CD4-positive, CD25-positive, alpha-beta regulatory T cell (primary cell): ENCODE measurements at regions not wholly inside any gene's neighbourhood (a gene's known extent, or its start where the extent isn't known, plus 50 kb on each side); places are given as distances from the start of the nearest gene placed in this dataset.
"Not testable (repeated sequence)": the region's sequence is repeated elsewhere in the genome, so short reads cannot be mapped to it uniquely, and the experiment has no call there.

Experiments
- ATAC-seq, 2 donors: fragments of 150-1000 bp; cut with Tn5 transposase; one replicate each; pipeline ENCODE4 v1.10.0; 2021; ENCODE audit warnings: low read depth in 2 of 2, moderate number of reproducible peaks in 2 of 2, moderate library complexity in 1 of 2
- DNase-seq, 3 donors: peaks; one replicate each; pipeline versions ENCODE4 v3.0.0 to v3.0.0-alpha.2; 2012 to 2022; ENCODE audit warnings: mixed read lengths in 1 of 3
- H3K27ac ChIP-seq: one replicate; pipeline ENCODE4 v1.7.0; 2013; ENCODE audit warnings: mild to moderate bottlenecking, low read length; ENCODE audit not compliant: insufficient read depth, poor library complexity, severe bottlenecking
- H3K27me3 ChIP-seq: one replicate; pipeline ENCODE4 v1.7.0; 2013; ENCODE audit warnings: low read length; ENCODE audit not compliant: control insufficient read depth, insufficient read depth
- H3K36me3 ChIP-seq: one replicate; pipeline ENCODE4 v1.7.0; 2013; ENCODE audit warnings: mild to moderate bottlenecking, low read length, moderate library complexity; ENCODE audit not compliant: control insufficient read depth, insufficient read depth
- H3K4me1 ChIP-seq: 2 replicates; pipeline ENCODE4 v1.7.0; 2013; ENCODE audit warnings: mild to moderate bottlenecking, low read length; ENCODE audit not compliant: insufficient read depth, control insufficient read depth, poor library complexity, severe bottlenecking
- H3K4me3 ChIP-seq: one replicate; pipeline ENCODE4 v1.7.0; 2013; ENCODE audit warnings: low read depth, mild to moderate bottlenecking, low read length, moderate library complexity
- H3K9me3 ChIP-seq, 2 experiments: 1 replicate in 1 of 2; 2 replicates in 1 of 2; pipeline ENCODE4 v1.7.0; 2013; ENCODE audit warnings: low read length in 2 of 2, mild to moderate bottlenecking in 1 of 2, moderate library complexity in 1 of 2; ENCODE audit not compliant: control insufficient read depth in 2 of 2
- H3K27ac Mint-ChIP-seq, 3 donors: one replicate each; pipeline ENCODE4 v1.8.0; 2020 to 2022; ENCODE audit warnings: mild to moderate bottlenecking in 3 of 3, mixed read lengths in 3 of 3, moderate library complexity in 2 of 3
- H3K27me3 Mint-ChIP-seq: one replicate; pipeline ENCODE4 v1.8.0; 2022; ENCODE audit warnings: mild to moderate bottlenecking, mixed read lengths
- H3K36me3 Mint-ChIP-seq: one replicate; pipeline ENCODE4 v1.8.0; 2020; ENCODE audit warnings: mixed read lengths
- H3K4me1 Mint-ChIP-seq, 4 donors: one replicate each; pipeline ENCODE4 v1.8.0; 2020 to 2022; ENCODE audit warnings: mixed read lengths in 4 of 4, mild to moderate bottlenecking in 1 of 4
- H3K4me3 Mint-ChIP-seq, 4 donors: one replicate each; pipeline ENCODE4 v1.8.0; 2020 to 2022; ENCODE audit warnings: mild to moderate bottlenecking in 4 of 4, mixed read lengths in 4 of 4, moderate library complexity in 3 of 4
- H3K9me3 Mint-ChIP-seq, 7 donors: one replicate each; pipeline ENCODE4 v1.8.0; 2020 to 2022; ENCODE audit warnings: mixed read lengths in 7 of 7, mild to moderate bottlenecking in 3 of 7, moderate library complexity in 2 of 7

GRCh38 chr7:68700414-68700813, 897.9 kb upstream of the AUTS2 start:
- DNase-seq, result no peak
- no peaks in the 10 kb centered on the region for H3K27me3 ChIP-seq
- H3K27me3 Mint-ChIP-seq, result no peaks in the 10 kb centered on the region

DNA sequence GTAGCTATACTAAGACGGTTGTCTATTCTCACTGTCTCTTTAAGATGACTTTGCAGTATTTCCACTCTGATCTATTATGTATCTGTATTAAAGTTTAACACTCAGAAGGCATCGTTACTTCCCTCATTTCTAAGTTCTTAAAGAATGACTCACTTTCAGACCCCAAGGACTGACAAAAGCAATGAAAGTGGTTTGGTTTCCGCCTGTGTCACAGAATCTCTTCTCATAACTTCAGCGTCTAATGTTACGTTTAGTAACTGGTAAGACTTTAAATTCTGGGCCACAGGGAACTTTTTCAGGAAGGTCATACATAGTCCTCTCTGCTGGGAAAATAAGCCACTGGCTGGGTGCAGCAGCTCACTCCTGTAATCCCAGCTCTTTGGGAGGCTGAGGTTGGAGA, 892.0 kb upstream of the AUTS2 start:
- no peak overlapping the region for H3K4me3 Mint-ChIP-seq
- no peak overlapping the region for H3K27ac ChIP-seq
- no peaks in the 10 kb centered on the region for H3K36me3 ChIP-seq
- H3K9me3 Mint-ChIP-seq, result peaks cover 2 to 33% (median 13%) of the 10 kb centered on the region in 7 donors
- no peaks in the 10 kb centered on the region for H3K27me3 ChIP-seq
- H3K4me3 ChIP-seq, result no peak overlapping the region
- H3K27me3 Mint-ChIP-seq, result no peaks in the 10 kb centered on the region
- no peaks in the 10 kb centered on the region for H3K36me3 Mint-ChIP-seq
- H3K4me1 Mint-ChIP-seq, result no peaks in the 10 kb centered on the region
- DNase-seq (no peak), ATAC-seq (no peak)
- H3K9me3 ChIP-seq, result peaks cover 3 to 7% of the 10 kb centered on the region in 2 experiments
- H3K27ac Mint-ChIP-seq, result no peak overlapping the region
- no peaks in the 10 kb centered on the region for H3K4me1 ChIP-seq

More at GRCh38 chr7:68700414-68700813, 897.9 kb upstream of the AUTS2 start:
- no peaks in the 10 kb centered on the region for H3K36me3 Mint-ChIP-seq
- peaks cover 0 to 26% (median 10%) of the 10 kb centered on the region in 7 donors for H3K9me3 Mint-ChIP-seq
- H3K4me1 Mint-ChIP-seq, result no peaks in the 10 kb centered on the region
- no peak overlapping the region for H3K4me3 ChIP-seq
- H3K4me3 Mint-ChIP-seq, result no peak overlapping the region
- no peak overlapping the region for H3K27ac ChIP-seq
- peaks cover 3 to 7% of the 10 kb centered on the region in 2 experiments for H3K9me3 ChIP-seq
- no peaks in the 10 kb centered on the region for H3K4me1 ChIP-seq
- no peak for ATAC-seq
- H3K27ac Mint-ChIP-seq, result no peak overlapping the region
- H3K36me3 ChIP-seq, result no peaks in the 10 kb centered on the region

DNA sequence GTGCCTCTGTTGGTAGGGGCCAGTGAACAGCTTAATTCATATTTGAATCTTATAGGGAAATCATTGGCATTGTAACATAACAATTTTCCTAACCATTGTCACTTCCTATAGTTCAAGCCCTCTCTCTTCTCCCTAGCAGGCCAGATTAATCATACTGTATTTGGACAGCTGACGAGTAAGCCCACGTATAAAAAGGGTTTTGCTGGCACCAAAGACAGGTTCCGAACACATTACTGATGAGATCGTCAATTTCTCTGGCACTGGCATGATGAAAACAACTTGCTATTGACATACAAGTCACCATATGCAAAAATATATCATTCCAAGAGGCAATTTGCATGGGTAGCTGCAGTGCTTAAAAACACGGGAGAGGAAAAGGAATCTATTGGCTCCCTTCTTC, 891.1 kb upstream of the AUTS2 start:
- no peak for DNase-seq
- H3K4me3 Mint-ChIP-seq, result no peak overlapping the region
- Histone ChIP-seq H3K4me3 (no peak overlapping the region), H3K27ac (no peak overlapping the region), H3K36me3 (no peaks in the 10 kb centered on the region), H3K4me1 (no peaks in the 10 kb centered on the region), H3K27me3 (no peaks in the 10 kb centered on the region), H3K9me3 (peaks cover 0 to 7% of the 10 kb centered on the region in 2 experiments)
- no peaks in the 10 kb centered on the region for H3K27me3 Mint-ChIP-seq
- peaks cover 4 to 36% (median 16%) of the 10 kb centered on the region in 7 donors for H3K9me3 Mint-ChIP-seq
- H3K36me3 Mint-ChIP-seq, result no peaks in the 10 kb centered on the region
- no peaks in the 10 kb centered on the region for H3K4me1 Mint-ChIP-seq
- ATAC-seq, result no peak
- H3K27ac Mint-ChIP-seq, result no peak overlapping the region

- Mint-ChIP-seq H3K27ac (no peak overlapping the region), H3K36me3 (no peaks in the 10 kb centered on the region), H3K27me3 (no peaks in the 10 kb centered on the region), H3K4me1 (no peaks in the 10 kb centered on the region), H3K4me3 (no peak overlapping the region), H3K9me3 (peaks cover 4 to 38% (median 16%) of the 10 kb centered on the region in 7 donors)
- ATAC-seq (no peak), DNase-seq (no peak)
- H3K36me3 ChIP-seq, result no peaks in the 10 kb centered on the region
- H3K4me1 ChIP-seq, result no peaks in the 10 kb centered on the region
- no peak overlapping the region for H3K4me3 ChIP-seq
- H3K9me3 ChIP-seq, result peaks cover 0 to 7% of the 10 kb centered on the region in 2 experiments
- no peaks in the 10 kb centered on the region for H3K27me3 ChIP-seq
- no peak overlapping the region for H3K27ac ChIP-seq
Observed at GRCh38 chr7:68707958-68708357, 890.3 kb upstream of the AUTS2 start.

DNA sequence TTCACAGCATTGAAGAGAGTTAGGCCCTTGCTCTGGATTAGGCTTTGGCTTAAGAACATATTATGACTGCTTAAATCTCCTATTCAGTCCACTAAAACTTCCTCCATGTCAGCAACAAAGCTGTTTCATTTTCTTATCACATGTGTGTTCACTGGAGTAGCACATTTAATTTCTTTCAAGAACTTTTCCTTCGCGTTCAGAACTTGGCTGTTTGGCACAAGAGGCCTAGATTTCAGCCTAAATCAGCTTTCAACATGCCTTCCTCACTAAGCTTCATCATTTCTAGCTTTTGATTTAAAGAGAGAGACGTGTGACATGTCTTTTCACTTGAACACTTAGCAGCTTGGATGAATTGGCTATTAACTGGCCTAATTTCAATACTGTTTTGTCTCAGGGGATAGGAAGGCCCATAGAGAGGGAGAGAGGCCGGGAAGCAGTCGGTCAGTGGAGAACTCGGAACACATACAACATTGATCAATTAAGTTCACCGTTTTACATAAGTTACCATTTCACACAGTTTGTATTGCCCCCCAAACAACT, 885.2 kb upstream of the AUTS2 start:
- H3K36me3 Mint-ChIP-seq, result no peaks in the 10 kb centered on the region
- no peaks in the 10 kb centered on the region for H3K27me3 Mint-ChIP-seq
- no peaks in the 10 kb centered on the region for H3K4me1 ChIP-seq
- H3K9me3 Mint-ChIP-seq, result peaks cover 2 to 30% (median 12%) of the 10 kb centered on the region in 7 donors
- no peak overlapping the region for H3K4me3 ChIP-seq
- no peaks in the 10 kb centered on the region for H3K36me3 ChIP-seq
- no peak overlapping the region for H3K4me3 Mint-ChIP-seq
- H3K4me1 Mint-ChIP-seq, result no peaks in the 10 kb centered on the region
- H3K27ac ChIP-seq, result no peak overlapping the region
- no peaks in the 10 kb centered on the region for H3K27me3 ChIP-seq
- ATAC-seq, result no peak
- H3K9me3 ChIP-seq, result no peaks in the 10 kb centered on the region
- no peak for DNase-seq
- no peak overlapping the region for H3K27ac Mint-ChIP-seq

DNA sequence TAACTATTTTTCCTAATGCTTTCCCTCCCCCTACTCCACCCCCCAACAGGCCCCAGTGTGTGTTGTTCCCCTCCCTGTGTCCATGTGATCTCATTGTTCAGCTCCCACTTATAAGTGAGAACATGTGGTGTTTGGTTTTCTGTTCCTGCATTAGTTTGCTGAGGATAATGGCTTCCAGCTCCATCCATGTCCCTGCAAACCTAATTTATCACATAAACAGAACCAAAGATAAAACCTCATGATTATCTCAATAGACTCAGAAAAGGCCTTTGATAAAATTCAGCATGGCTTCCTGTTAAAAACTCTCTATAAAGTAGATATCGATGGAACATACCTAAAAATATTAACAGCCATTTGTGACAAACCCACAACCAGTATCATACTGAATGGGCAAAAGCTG, 884.1 kb upstream of the AUTS2 start:
- DNase-seq, ATAC-seq: not testable (repeated sequence)
- H3K9me3 Mint-ChIP-seq, result peaks cover 2 to 23% (median 10%) of the 10 kb centered on the region in 7 donors

DNA sequence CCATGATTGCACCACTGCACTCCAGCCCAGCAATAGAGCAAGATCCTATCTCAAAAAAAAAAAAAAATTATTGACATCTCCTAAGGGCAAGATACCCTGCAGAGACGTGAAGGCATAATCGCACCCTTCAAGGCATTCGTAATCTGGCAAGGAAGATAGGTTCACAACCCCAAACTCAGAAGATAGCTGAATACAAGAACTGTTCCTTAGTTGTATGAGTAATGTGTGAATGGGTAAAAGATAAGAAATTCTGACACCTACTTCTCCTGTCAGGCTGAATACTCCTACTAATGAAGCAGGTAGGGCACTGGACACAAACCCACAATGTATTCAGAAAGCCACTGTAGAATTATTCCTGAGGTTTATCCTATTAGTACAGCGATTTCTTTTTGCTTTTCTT, 882.4 kb upstream of the AUTS2 start:
- no peaks in the 10 kb centered on the region for H3K9me3 ChIP-seq
- Mint-ChIP-seq H3K4me3 (no peak overlapping the region), H3K27me3 (no peaks in the 10 kb centered on the region), H3K9me3 (peaks cover 2 to 11% (median 7%) of the 10 kb centered on the region in 7 donors), H3K4me1 (no peaks in the 10 kb centered on the region), H3K36me3 (no peaks in the 10 kb centered on the region), H3K27ac (no peak overlapping the region)
- H3K4me1 ChIP-seq, result no peaks in the 10 kb centered on the region
- ATAC-seq (no peak), DNase-seq (no peak)
- H3K4me3 ChIP-seq, result no peak overlapping the region
- no peak overlapping the region for H3K27ac ChIP-seq
- no peaks in the 10 kb centered on the region for H3K36me3 ChIP-seq
- no peaks in the 10 kb centered on the region for H3K27me3 ChIP-seq

More for the DNA sequence above, 884.1 kb upstream of the AUTS2 start:
- not testable (repeated sequence) for H3K4me1 Mint-ChIP-seq, H3K27ac Mint-ChIP-seq, H3K4me3 ChIP-seq, H3K36me3 ChIP-seq, H3K36me3 Mint-ChIP-seq, H3K9me3 ChIP-seq, H3K4me3 Mint-ChIP-seq, H3K27me3 Mint-ChIP-seq, H3K27me3 ChIP-seq, H3K27ac ChIP-seq, H3K4me1 ChIP-seq

DNA sequence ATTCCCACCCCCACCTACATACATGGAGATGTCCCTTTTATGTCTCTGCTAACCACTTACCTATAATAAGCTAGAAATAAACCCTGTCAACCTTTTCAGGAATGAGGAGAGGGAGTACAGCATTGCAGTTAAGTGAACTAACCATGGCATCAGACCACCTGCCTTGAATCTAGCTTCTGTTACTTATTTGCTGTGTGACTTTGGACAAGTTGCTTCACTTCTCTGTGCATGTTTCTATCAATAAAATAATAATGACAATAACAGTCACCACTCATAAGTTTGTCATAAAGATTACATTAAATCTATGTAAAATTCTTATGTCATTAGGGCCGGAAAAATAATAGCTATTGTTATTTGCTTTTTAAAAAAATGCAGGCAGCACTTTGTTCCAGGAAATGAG, 881.1 kb upstream of the AUTS2 start:
- Mint-ChIP-seq H3K27me3 (no peaks in the 10 kb centered on the region), H3K4me1 (no peaks in the 10 kb centered on the region), H3K4me3 (no peak overlapping the region), H3K27ac (no peak overlapping the region), H3K9me3 (peaks cover 0 to 7% (median 6%) of the 10 kb centered on the region in 7 donors), H3K36me3 (no peaks in the 10 kb centered on the region)
- Histone ChIP-seq H3K27ac (no peak overlapping the region), H3K4me3 (no peak overlapping the region), H3K36me3 (no peaks in the 10 kb centered on the region), H3K27me3 (no peaks in the 10 kb centered on the region), H3K9me3 (peaks cover 0 to under 1% of the 10 kb centered on the region in 2 experiments), H3K4me1 (no peaks in the 10 kb centered on the region)
- DNase-seq (no peak), ATAC-seq (no peak)
